Activated naive CD8-positive, alpha-beta T cell treated with anti-CD3 and anti-CD28 coated beads, Interleukin-2, amount 10 ng/mL, durations not matched to agents 7 days and 5 days (primary cell): ENCODE measurements at regions not wholly inside any gene's neighbourhood (a gene's known extent, or its start where the extent isn't known, plus 50 kb on each side); places are given as distances from the start of the nearest gene placed in this dataset.

Source experiments
- ATAC-seq: fragments of 150-1000 bp; cut with Tn5 transposase; one replicate; pipeline ENCODE4 v1.10.0; 2021; ENCODE audit warnings: low read depth, moderate library complexity
- POLR2A ChIA-PET: fragments of 350-600 bp; sonication (Branson Sonifier 250); formaldehyde crosslinking; loops from one replicate; lab custom pipeline; 2021; ENCODE audit warnings: antibody characterized with exemption; lab: Charles Lee
- DNase-seq: peaks from one replicate; pipeline ENCODE4 v3.0.0; 2021
- H3K27ac Mint-ChIP-seq: one replicate; pipeline ENCODE4 v1.8.0; 2022; ENCODE audit warnings: mild to moderate bottlenecking, mixed read lengths
- H3K27me3 Mint-ChIP-seq: one replicate; pipeline ENCODE4 v1.8.0; 2022; ENCODE audit warnings: mild to moderate bottlenecking, moderate library complexity, mixed read lengths
- H3K36me3 Mint-ChIP-seq: one replicate; pipeline ENCODE4 v1.8.0; 2021; ENCODE audit warnings: mild to moderate bottlenecking, mixed read lengths
- H3K4me1 Mint-ChIP-seq: one replicate; pipeline ENCODE4 v1.8.0; 2021; ENCODE audit warnings: mixed read lengths
- H3K4me3 Mint-ChIP-seq: one replicate; pipeline ENCODE4 v1.8.0; 2022; ENCODE audit warnings: mild to moderate bottlenecking, moderate library complexity, mixed read lengths
- H3K9me3 Mint-ChIP-seq: one replicate; pipeline ENCODE4 v1.8.0; 2021; ENCODE audit warnings: mixed read lengths

GRCh38 chr3:180341516-180341915, 260.4 kb upstream of the TTC14 start:
- no peak overlapping the region for H3K27ac Mint-ChIP-seq
- H3K9me3 Mint-ChIP-seq: no peaks in the 10 kb centered on the region
- H3K36me3 Mint-ChIP-seq: no peaks in the 10 kb centered on the region
- POLR2A ChIA-PET: no interaction called here
- no peaks in the 10 kb centered on the region for H3K27me3 Mint-ChIP-seq
- no peak for DNase-seq
- H3K4me1 Mint-ChIP-seq: no peaks in the 10 kb centered on the region
- no peak for ATAC-seq
- H3K4me3 Mint-ChIP-seq: no peak overlapping the region

GRCh38 chr3:180351601-180352000, 250.4 kb upstream of the TTC14 start:
- no peak for DNase-seq
- Mint-ChIP-seq H3K27ac (no peak overlapping the region), H3K4me1 (no peaks in the 10 kb centered on the region), H3K9me3 (no peaks in the 10 kb centered on the region), H3K36me3 (no peaks in the 10 kb centered on the region), H3K27me3 (no peaks in the 10 kb centered on the region), H3K4me3 (no peak overlapping the region)
- POLR2A ChIA-PET: no interaction called here
- ATAC-seq: no peak

GRCh38 chr3:180352261-180352660, 249.7 kb upstream of the TTC14 start:
- Mint-ChIP-seq H3K9me3 (no peaks in the 10 kb centered on the region), H3K36me3 (no peaks in the 10 kb centered on the region), H3K4me3 (no peak overlapping the region), H3K27ac (no peak overlapping the region), H3K4me1 (no peaks in the 10 kb centered on the region), H3K27me3 (no peaks in the 10 kb centered on the region)
- no peak for DNase-seq
- no peak for ATAC-seq
- POLR2A ChIA-PET: no interaction called here

GRCh38 chr3:180354214-180354613, 247.7 kb upstream of the TTC14 start:
- Mint-ChIP-seq H3K27me3 (no peaks in the 10 kb centered on the region), H3K36me3 (no peaks in the 10 kb centered on the region), H3K4me1 (no peaks in the 10 kb centered on the region), H3K4me3 (no peak overlapping the region), H3K27ac (no peak overlapping the region), H3K9me3 (no peaks in the 10 kb centered on the region)
- POLR2A ChIA-PET: no interaction called here
- DNase-seq (no peak), ATAC-seq (no peak)

- no peaks in the 10 kb centered on the region for H3K4me1 Mint-ChIP-seq
- no peaks in the 10 kb centered on the region for H3K27me3 Mint-ChIP-seq
- H3K9me3 Mint-ChIP-seq: peaks cover 1% of the 10 kb centered on the region
- H3K4me3 Mint-ChIP-seq: no peak overlapping the region
- POLR2A ChIA-PET: no interaction called here
- DNase-seq: no peak
- no peaks in the 10 kb centered on the region for H3K36me3 Mint-ChIP-seq
- no peak overlapping the region for H3K27ac Mint-ChIP-seq
- no peak for ATAC-seq
These were observed 243.8 kb upstream of the TTC14 start for GRCh38 chr3:180358179-180358578.

- ATAC-seq: no peak
- POLR2A ChIA-PET: interaction anchor here (0.6 kb wide), 1 partner anchor 224 kb away, joined by 3 read pairs; no protein-coding TSS in a partner anchor
- Mint-ChIP-seq H3K4me1 (no peaks in the 10 kb centered on the region), H3K36me3 (no peaks in the 10 kb centered on the region), H3K27me3 (no peaks in the 10 kb centered on the region), H3K27ac (no peak overlapping the region), H3K4me3 (no peak overlapping the region), H3K9me3 (peaks cover 1% of the 10 kb centered on the region)
- no peak for DNase-seq
These were observed 242.7 kb upstream of the TTC14 start for GRCh38 chr3:180359061-180359952.

GRCh38 chr3:180359953-180360279, 242.0 kb upstream of the TTC14 start:
- ATAC-seq (no peak), DNase-seq (no peak)
- H3K9me3 Mint-ChIP-seq: peaks cover 1% of the 10 kb centered on the region
- H3K4me3 Mint-ChIP-seq: no peak overlapping the region
- no peaks in the 10 kb centered on the region for H3K36me3 Mint-ChIP-seq
- no peaks in the 10 kb centered on the region for H3K27me3 Mint-ChIP-seq
- H3K27ac Mint-ChIP-seq: no peak overlapping the region
- POLR2A ChIA-PET: no interaction called here
- H3K4me1 Mint-ChIP-seq: no peaks in the 10 kb centered on the region

GRCh38 chr3:180362081-180362480, 239.9 kb upstream of the TTC14 start:
- Mint-ChIP-seq H3K4me3 (no peak overlapping the region), H3K9me3 (peaks cover 1% of the 10 kb centered on the region)
- ATAC-seq: no peak

GRCh38 chr3:180375831-180376230, 226.1 kb upstream of the TTC14 start:
- H3K27ac Mint-ChIP-seq: no peak overlapping the region
- ATAC-seq (no peak), DNase-seq (no peak)
- POLR2A ChIA-PET: no interaction called here
- no peaks in the 10 kb centered on the region for H3K4me1 Mint-ChIP-seq
- H3K9me3 Mint-ChIP-seq: peaks cover 11% of the 10 kb centered on the region
- H3K27me3 Mint-ChIP-seq: no peaks in the 10 kb centered on the region
- H3K36me3 Mint-ChIP-seq: no peaks in the 10 kb centered on the region
- H3K4me3 Mint-ChIP-seq: no peak overlapping the region

More at GRCh38 chr3:180362081-180362480, 239.9 kb upstream of the TTC14 start:
- Mint-ChIP-seq H3K36me3 (no peaks in the 10 kb centered on the region), H3K27me3 (no peaks in the 10 kb centered on the region), H3K4me1 (no peaks in the 10 kb centered on the region), H3K27ac (no peak overlapping the region)
- DNase-seq: no peak
- POLR2A ChIA-PET: no interaction called here

GRCh38 chr3:180378496-180378895, 223.5 kb upstream of the TTC14 start:
- Mint-ChIP-seq H3K9me3 (peaks cover 1% of the 10 kb centered on the region), H3K36me3 (no peaks in the 10 kb centered on the region), H3K27ac (no peak overlapping the region), H3K27me3 (no peaks in the 10 kb centered on the region), H3K4me3 (no peak overlapping the region), H3K4me1 (no peaks in the 10 kb centered on the region)
- ATAC-seq: no peak
- DNase-seq: no peak
- POLR2A ChIA-PET: no interaction called here

- H3K4me1 Mint-ChIP-seq: no peaks in the 10 kb centered on the region
- ATAC-seq: no peak
- no peaks in the 10 kb centered on the region for H3K27me3 Mint-ChIP-seq
- no peak overlapping the region for H3K4me3 Mint-ChIP-seq
- H3K36me3 Mint-ChIP-seq: no peaks in the 10 kb centered on the region
- no peak overlapping the region for H3K27ac Mint-ChIP-seq
- H3K9me3 Mint-ChIP-seq: peaks cover 1% of the 10 kb centered on the region
- POLR2A ChIA-PET: no interaction called here
- DNase-seq: no peak
These were observed 219.3 kb upstream of the TTC14 start for GRCh38 chr3:180382638-180383180.

- POLR2A ChIA-PET: no interaction called here
- no peaks in the 10 kb centered on the region for H3K36me3 Mint-ChIP-seq
- no peaks in the 10 kb centered on the region for H3K4me1 Mint-ChIP-seq
- H3K27ac Mint-ChIP-seq: no peak overlapping the region
- H3K4me3 Mint-ChIP-seq: no peak overlapping the region
- H3K9me3 Mint-ChIP-seq: peaks cover 1% of the 10 kb centered on the region
- ATAC-seq: no peak
- no peaks in the 10 kb centered on the region for H3K27me3 Mint-ChIP-seq
- DNase-seq: no peak
These were observed 218.5 kb upstream of the TTC14 start for GRCh38 chr3:180383332-180384020.

GRCh38 chr3:180390313-180390712, 211.7 kb upstream of the TTC14 start:
- Mint-ChIP-seq H3K27ac (peak overlapping the region; percentile 5), H3K4me1 (no peaks in the 10 kb centered on the region), H3K9me3 (no peaks in the 10 kb centered on the region), H3K4me3 (no peak overlapping the region), H3K27me3 (no peaks in the 10 kb centered on the region), H3K36me3 (no peaks in the 10 kb centered on the region)
- POLR2A ChIA-PET: no interaction called here
- DNase-seq: no peak
- ATAC-seq: no peak

GRCh38 chr3:180391001-180391400, 211.0 kb upstream of the TTC14 start:
- DNase-seq: no peak
- Mint-ChIP-seq H3K4me1 (no peaks in the 10 kb centered on the region), H3K36me3 (no peaks in the 10 kb centered on the region), H3K27me3 (no peaks in the 10 kb centered on the region), H3K9me3 (no peaks in the 10 kb centered on the region), H3K27ac (no peak overlapping the region), H3K4me3 (no peak overlapping the region)
- POLR2A ChIA-PET: no interaction called here
- ATAC-seq: no peak
